Upper lobe of right lung (tissue), 1 donor: ENCODE measurements at regions not wholly inside any gene's neighbourhood (a gene's known extent, or its start where the extent isn't known, plus 50 kb on each side); places are given as distances from the start of the nearest gene placed in this dataset.

Experiments
- ATAC-seq: fragments of 200-7000 bp; cut with Tn5 transposase; one replicate; pipeline ENCODE4 v1.9.1; 2020; ENCODE audit warnings: mild to moderate bottlenecking, moderate library complexity
- DNase-seq: peaks from one replicate; pipeline ENCODE4 v3.0.0-alpha.2; 2020
- H3K27ac ChIP-seq: fragments of 200-600 bp; one replicate; pipeline ENCODE4 v1.8.0; 2022
- H3K27me3 ChIP-seq: fragments of 200-600 bp; one replicate; pipeline ENCODE4 v1.8.0; 2022; ENCODE audit warnings: mild to moderate bottlenecking
- H3K36me3 ChIP-seq: fragments of 200-600 bp; one replicate; pipeline ENCODE4 v1.8.0; 2022
- H3K4me1 ChIP-seq: fragments of 200-600 bp; one replicate; pipeline ENCODE4 v1.8.0; 2022
- H3K4me3 ChIP-seq: fragments of 200-600 bp; one replicate; pipeline ENCODE4 v1.8.0; 2022; ENCODE audit warnings: mild to moderate bottlenecking
- H3K9me3 ChIP-seq: fragments of 200-600 bp; one replicate; pipeline ENCODE4 v1.8.0; 2022
- CTCF ChIP-seq: fragments of 200-600 bp; IDR thresholded peaks from one replicate; pipeline ENCODE4 v1.8.0; 2022; ENCODE audit warnings: antibody characterized with exemption
- intact Hi-C: fragments of 100-400 bp; cut with DNase I; formaldehyde crosslinking; loops from one replicate; pipeline ENCODE4 v1.11.0; 2022
- donor health status: DM: no; HTN: yes; CAD: no; lungs with severe emphysema.

GRCh38 chr15:97081666-97082226, 751.2 kb downstream of the NR2F2 start:
- no peak for DNase-seq
- ATAC-seq, result no peak

GRCh38 chr15:97082830-97083229, 752.3 kb downstream of the NR2F2 start:
- no peaks in the 10 kb centered on the region for H3K27me3 ChIP-seq
- ATAC-seq (no peak), DNase-seq (no peak)
- no peak overlapping the region for H3K4me3 ChIP-seq
- no peaks in the 10 kb centered on the region for H3K36me3 ChIP-seq
- intact Hi-C loops, result no loop called here
- no peaks in the 10 kb centered on the region for H3K9me3 ChIP-seq
- no peaks in the 10 kb centered on the region for H3K4me1 ChIP-seq
- no peak for TF ChIP-seq CTCF
- no peak overlapping the region for H3K27ac ChIP-seq

More at GRCh38 chr15:97081666-97082226, 751.2 kb downstream of the NR2F2 start:
- Histone ChIP-seq H3K4me1 (no peaks in the 10 kb centered on the region), H3K27ac (no peak overlapping the region), H3K36me3 (no peaks in the 10 kb centered on the region), H3K4me3 (no peak overlapping the region), H3K27me3 (no peaks in the 10 kb centered on the region), H3K9me3 (no peaks in the 10 kb centered on the region)
- intact Hi-C loops, result no loop called here
- TF ChIP-seq CTCF, result no peak

GRCh38 chr15:97084650-97085049, 754.1 kb downstream of the NR2F2 start:
- ATAC-seq, result no peak
- Histone ChIP-seq H3K9me3 (no peaks in the 10 kb centered on the region), H3K36me3 (no peaks in the 10 kb centered on the region), H3K4me3 (no peak overlapping the region), H3K27me3 (no peaks in the 10 kb centered on the region), H3K4me1 (no peaks in the 10 kb centered on the region), H3K27ac (no peak overlapping the region)
- no peak for DNase-seq
- TF ChIP-seq CTCF, result no peak
- intact Hi-C loops, result no loop called here

- ATAC-seq (no peak), DNase-seq (no peak)
- H3K27me3 ChIP-seq, result no peaks in the 10 kb centered on the region
- intact Hi-C loops, result no loop called here
- no peak for TF ChIP-seq CTCF
- no peak overlapping the region for H3K4me3 ChIP-seq
- H3K27ac ChIP-seq, result no peak overlapping the region
- H3K4me1 ChIP-seq, result no peaks in the 10 kb centered on the region
- no peaks in the 10 kb centered on the region for H3K9me3 ChIP-seq
- no peaks in the 10 kb centered on the region for H3K36me3 ChIP-seq
Measured at GRCh38 chr15:97085731-97086130, 755.2 kb downstream of the NR2F2 start.

- Histone ChIP-seq H3K27ac (no peak overlapping the region), H3K4me1 (no peaks in the 10 kb centered on the region), H3K4me3 (no peak overlapping the region), H3K36me3 (no peaks in the 10 kb centered on the region), H3K9me3 (no peaks in the 10 kb centered on the region), H3K27me3 (no peaks in the 10 kb centered on the region)
- ATAC-seq (no peak), DNase-seq (no peak)
- intact Hi-C loops, result no loop called here
- no peak for TF ChIP-seq CTCF
Measured at GRCh38 chr15:97087006-97087741, 756.7 kb downstream of the NR2F2 start.
